NCI-H345 (cell line): ENCODE measurements at regions not wholly inside any gene's neighbourhood (a gene's known extent, or its start where the extent isn't known, plus 50 kb on each side); places are given as distances from the start of the nearest gene placed in this dataset.
"Not testable (repeated sequence)": the region's sequence is repeated elsewhere in the genome, so short reads cannot be mapped to it uniquely, and the experiment has no call there.

Source experiments
- DNase-seq: peaks from one replicate; lab custom pipeline; 2025; lab: John Stamatoyannopoulos, UW

DNA sequence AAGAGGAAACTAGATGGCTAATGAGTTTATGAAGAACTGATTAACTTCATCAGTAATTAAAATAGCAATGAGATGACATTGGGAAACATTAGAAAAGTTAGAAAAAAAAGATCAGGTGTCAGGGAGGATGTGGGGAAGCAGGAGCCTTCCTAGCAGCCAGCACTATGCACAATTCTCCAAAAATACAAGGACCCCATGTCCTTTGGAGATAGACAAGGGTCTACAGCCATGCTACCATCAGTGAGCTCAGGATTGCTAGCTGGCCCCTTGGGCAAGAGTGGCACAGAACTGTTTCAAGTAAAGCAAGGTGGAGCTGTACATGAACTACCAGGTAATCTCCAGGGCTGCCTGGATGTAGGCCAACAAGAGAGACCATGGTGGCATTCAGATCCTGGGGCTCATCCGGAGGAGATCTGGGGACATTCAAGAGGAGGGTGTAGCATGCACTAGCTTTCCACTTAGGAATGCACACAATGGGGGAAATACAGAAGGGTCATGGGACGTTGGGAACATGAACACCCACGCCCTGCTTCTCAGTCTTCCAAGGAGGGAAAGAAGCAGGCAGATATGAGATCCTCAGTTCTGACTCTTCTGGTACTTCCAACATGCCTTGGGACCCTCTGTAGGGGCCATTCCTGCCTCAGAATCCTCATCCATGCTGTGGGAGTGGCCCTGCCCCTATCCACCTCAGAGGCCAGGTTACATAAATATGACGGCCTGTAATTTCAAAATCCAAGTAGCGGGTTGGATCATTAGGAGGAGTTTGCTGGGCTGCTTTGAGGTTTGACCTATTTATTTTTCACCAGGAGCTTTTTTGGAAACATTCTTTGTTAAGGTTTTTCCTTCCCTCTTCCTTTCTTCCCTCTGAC is 82.2 kb upstream of the HABP2 start:
- DNase-seq = no peak

DNA sequence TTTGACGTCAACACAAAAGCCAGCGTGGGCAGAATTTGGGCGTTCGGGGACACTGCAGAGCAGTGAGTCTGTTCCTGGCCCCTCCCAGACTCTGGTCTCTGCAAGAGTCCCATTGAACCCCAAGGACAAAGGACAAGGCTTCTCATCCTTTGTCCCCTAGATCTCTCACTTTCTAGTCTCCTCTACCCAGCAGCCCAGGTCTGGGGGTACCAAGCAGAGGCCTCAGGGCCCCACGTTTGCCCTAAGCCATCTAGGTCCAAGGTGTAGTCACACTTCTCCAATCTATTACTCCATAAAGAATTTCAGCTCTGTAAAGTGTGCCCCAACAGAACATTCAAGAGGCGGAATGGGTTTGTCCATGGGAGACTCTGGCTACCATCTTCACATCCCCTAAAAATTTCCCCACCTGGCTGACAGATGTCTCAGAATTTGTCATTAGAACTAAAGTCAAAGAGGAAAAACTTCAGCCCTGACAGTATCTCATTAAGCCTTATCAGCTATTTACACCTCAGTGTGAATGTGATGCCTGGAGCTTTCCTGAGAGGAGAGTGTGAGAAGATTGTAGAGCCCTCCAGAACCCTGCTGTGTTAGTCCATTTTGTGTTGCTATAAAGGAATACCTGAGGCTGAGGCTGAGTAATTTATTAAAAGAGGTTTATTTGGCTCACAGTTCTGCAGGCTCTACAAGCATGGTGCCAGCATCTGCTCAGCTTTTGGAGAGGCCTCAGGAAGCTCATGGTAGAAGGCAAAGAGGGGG is 81.4 kb upstream of the HABP2 start:
- DNase-seq = no peak

- DNase-seq = no peak
Observed at GRCh38 chr10:113473011-113473410, 79.8 kb upstream of the HABP2 start.

- no peak for DNase-seq
Observed at GRCh38 chr10:113473851-113474250, 79.0 kb upstream of the HABP2 start.

- DNase-seq = no peak
Observed at GRCh38 chr10:113474752-113475151, 78.1 kb upstream of the HABP2 start.

- no peak for DNase-seq
Observed at GRCh38 chr10:113475381-113475807, 77.5 kb upstream of the HABP2 start.

- no peak for DNase-seq
Observed at GRCh38 chr10:113476191-113476590, 76.7 kb upstream of the HABP2 start.

DNA sequence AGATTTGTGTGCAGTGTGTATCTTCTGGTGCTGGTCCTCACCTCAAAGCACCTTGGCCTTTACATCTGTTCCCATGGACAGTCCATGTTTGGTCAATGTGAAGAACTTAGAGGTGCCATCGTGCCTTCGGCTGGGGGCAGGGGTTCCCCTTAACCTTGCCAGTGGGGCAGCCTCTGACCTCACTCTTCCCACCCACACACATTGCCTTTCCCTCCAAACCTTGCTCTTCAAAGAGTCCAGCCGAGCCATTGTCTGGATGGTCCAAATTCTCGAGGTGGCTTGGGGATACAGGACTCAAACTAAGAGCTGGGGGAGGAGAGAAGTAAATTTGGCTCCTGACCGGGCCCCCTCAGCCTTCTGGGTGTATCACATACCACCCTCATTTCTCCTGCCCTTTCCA is 76.2 kb upstream of the HABP2 start:
- no peak for DNase-seq

GRCh38 chr10:113477451-113477850 is 75.4 kb upstream of the HABP2 start:
- no peak for DNase-seq

DNA sequence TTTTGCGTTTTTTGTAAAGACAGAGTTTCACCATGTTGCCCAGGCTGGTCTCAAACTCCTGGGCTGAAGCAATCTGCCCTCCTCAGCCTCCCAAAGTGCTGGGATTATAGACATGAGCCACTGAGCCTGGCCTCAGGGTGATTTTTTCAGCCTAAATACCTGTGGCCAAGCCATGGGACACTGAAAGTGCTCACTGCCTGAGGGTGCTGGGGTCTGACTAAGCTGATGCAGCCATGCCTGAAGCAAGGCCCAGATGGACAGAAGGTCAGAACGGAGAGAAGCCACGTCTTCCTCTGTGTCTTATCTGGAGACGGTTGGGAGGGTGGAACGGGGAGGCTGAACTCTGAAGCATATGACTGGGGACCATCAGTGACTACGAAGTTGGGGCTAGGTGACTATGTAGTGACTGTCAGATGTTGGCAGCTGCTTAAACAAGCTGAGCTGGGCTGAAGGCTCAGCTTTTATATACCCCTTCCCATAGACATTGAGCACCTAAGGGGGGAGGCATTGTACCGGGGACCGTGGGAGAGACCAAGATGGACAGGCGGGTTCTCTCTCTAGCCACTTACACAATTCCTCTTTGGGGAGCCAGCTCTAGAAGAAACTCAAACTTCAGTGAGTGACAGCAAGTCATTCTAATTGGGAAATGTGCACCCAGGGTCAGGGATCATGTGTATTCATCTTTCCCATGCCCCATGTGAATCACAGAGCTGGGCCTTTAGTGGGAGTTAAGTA is 73.3 kb upstream of the HABP2 start:
- DNase-seq = no peak

DNA sequence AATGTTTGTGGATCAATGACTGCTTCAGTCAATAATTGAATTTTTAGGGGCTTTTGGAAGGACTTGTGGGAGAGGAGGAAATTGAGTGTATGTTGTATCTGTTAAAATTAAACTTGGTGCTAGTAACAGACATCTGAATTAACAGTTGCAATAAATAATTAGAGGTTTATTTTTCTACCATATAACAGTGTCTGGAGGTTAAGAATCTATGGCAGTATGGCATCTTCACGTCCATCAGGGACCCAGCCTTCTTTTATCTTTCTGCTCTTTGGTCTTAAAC is 72.8 kb upstream of the HABP2 start:
- no peak for DNase-seq

DNA sequence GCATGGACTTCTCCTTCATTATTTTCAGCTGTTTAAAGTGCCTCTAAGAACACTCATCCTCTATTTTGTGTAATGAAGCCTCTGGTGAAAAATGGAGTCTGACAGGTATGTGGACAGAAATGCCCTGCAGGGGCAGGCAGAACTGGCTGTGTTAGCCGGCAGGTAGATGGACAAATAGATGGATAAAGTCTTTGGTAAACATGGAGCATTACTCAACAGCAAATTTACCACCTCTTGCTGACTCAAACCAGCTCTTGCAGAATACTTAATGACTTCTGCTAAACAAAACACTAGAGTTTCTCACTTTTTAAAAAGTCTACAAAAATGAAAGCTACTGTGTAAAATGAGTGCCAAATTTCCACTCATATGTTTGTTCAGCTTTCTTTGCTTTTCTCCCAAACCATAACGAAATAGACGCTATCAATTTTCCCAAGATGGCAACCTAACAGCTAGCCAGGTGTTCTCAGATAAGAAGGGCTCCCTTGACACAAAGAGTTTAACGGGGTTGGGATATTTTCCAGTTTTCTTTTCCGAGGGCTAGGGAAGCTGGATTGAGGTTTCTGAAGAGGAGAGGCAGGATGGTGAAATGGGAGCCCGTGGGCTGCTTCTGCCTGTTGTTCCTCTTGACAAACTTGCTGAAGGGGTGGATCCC is 71.9 kb upstream of the HABP2 start:
- DNase-seq = peak; percentile 77

DNA sequence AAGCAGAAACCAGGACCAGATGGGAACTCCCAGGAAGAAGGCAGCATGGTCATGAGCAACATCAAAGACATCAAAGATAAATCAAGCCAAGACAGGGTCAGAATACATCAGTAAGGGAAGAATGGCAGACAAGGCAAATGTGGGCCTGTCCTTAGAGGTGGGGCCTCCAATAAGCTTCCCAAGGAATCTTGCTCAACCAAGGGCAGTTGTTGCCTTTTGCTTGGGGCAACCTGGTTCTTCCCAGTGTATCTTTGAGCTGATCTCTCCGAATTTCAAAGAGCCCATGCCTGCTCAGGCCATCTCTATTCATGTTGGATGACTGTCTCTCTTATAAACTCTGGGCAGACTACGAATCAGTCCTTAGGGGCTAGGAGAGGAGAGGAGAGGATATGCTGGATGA is 68.4 kb upstream of the HABP2 start:
- DNase-seq = no peak

DNA sequence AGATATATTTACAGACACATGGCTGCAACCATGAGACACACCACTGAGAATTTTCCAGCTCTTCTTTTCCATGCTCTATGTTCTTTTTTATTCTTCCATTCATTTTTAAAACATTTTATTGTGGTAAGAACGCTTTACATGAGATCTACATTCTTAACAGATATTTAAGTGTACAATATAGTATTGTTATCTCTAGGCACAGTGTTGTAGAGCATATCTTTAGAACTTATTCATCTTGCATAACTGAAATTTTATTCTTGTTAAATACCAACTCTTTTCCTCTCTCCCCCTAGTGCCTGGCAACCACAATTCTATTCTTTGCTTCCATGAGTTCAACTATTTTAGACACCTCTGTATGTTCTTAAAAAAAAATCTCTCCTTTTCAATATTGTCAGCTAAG is 67.1 kb upstream of the HABP2 start:
- DNase-seq = no peak

- DNase-seq = peak; percentile 34
Observed at GRCh38 chr10:113486531-113486930, 66.3 kb upstream of the HABP2 start.

GRCh38 chr10:113487154-113487553 is 65.7 kb upstream of the HABP2 start:
- peak; percentile 11 for DNase-seq

DNA sequence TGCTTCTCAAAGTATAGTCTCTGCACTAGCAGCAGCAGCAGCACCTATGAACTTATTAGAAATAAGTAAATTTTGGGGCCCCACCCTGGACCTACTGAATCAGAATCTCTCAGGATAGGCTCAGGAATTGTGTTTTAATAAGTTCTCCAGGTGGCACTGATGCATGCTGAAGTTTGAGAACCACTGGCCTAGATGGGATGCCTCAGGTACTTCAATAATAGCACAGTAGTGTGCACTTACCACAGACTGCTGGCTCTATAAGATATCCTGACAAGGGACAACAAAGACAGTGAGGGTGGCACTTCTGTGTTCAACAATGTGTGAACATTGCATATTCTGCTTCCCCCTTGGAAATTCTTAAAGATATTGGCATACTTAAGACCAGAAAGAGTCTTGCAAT is 64.7 kb upstream of the HABP2 start:
- no peak for DNase-seq

DNA sequence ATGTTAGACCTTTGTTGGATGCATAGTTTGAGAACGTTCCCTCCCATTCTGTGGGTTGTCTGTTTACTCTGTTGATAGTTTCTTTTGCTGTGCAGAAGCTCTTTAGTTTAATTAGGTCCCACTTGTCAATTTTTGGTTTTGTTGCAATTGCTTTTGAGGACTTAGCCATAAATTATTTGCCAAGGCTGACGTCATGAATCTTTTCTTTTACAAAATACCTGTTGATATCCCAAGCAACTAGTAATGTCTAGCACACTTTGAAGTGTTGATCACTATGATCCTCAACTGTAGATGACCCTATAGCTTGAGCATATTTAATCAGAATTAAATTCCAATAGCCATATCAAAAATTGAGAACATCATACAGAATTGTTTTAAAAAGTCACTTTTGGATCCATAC is 63.3 kb upstream of the HABP2 start:
- not testable (repeated sequence) for DNase-seq

DNA sequence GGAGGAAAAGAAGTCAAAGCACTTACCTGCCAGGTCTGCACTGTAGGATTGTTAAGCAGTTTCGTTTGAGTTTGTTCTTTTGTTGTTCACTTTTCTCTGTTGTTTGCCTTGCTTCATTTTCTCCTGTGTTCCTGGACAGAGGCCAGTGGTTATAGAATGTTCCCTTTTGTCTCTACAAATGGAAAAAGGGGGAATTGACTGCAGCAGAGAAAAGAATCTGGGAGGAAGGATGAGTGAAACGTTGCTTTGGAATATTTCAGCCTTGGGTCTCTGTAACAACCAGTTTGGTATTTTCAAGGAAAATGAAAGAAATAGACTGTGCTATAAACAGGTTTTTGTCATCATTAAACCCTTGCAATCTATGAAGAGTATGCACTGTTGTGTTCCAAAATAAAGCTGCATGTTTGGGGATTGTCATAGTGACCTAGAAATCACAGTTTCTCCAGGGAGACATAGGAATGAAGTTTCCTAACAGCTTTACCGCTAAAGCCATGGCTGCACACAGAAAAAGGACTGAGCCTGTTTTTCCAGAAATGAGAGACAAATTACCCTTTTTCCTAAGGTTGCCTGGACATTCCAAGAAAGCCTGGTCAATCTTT is 60.8 kb upstream of the HABP2 start:
- no peak for DNase-seq

- no peak for DNase-seq
Observed at GRCh38 chr10:113493195-113493594, 59.7 kb upstream of the HABP2 start.

DNA sequence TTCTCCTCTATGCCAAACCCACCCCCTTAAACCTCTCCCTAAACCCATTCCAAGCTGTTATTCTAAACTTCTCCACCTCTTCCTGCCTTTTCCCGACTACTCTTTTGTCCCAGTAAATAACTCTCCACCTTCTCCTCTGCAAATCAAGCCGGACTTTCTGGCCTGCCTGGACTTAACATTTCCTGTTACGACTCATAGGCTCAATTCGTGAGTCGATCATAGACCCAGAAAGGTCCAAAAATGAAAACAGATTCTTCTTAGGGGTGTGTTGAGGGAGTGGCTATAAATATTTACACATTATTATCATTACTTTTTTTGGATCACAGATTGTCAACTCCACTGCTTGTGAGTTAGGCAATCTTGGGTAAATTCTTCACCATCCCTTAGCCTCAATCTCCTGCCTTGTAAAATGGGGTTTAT is 59.0 kb upstream of the HABP2 start:
- no peak for DNase-seq

DNA sequence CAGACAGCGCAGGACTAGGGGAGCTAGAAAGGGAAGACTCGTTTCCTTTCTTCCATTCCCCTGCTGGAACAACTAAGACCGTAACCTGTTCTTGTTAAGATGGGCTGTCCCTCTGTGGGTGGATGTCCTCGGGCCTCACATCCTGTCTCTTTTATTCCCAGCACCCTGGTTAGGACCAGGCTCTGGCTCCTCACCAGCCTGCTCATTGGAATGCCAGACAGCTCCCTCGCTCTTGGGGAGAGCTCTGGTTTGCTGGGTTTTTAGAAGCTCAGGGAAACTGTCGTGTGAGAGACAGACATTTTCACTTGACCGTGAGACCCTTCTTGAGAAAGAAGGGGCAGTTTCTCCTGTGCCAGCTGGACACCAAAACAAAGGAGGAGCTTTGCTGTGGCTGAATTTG is 58.1 kb upstream of the HABP2 start:
- DNase-seq = no peak
